ENCODE measurements at regions not wholly inside any gene's neighbourhood (a gene's known extent, or its start where the extent isn't known, plus 50 kb on each side); places are given as distances from the start of the nearest gene placed in this dataset.

GRCh38 chr17:6348891-6349290 is 86.0 kb downstream of the AIPL1 start:
- TF ChIP-seq EZH2 (IDR thresholded peaks at IDR 0.05; ENCODE audit: borderline replicate concordance) (no peak), EZH2phosphoT487 (IDR thresholded peaks at IDR 0.05; ENCODE audit: low read depth, severe bottlenecking, unreplicated experiment) (no peak)
- no peaks in the 10 kb centered on the region for H3K9me3 ChIP-seq (ENCODE audit: low read depth)
- H3K27ac ChIP-seq, result no peak overlapping the region
- no peak for DNase-seq (ENCODE audit: low spot score)
- no peaks in the 10 kb centered on the region for H3K4me1 ChIP-seq (ENCODE audit: insufficient read depth)
- WGBS (ENCODE audit: low lambda C conversion rate, missing lambda C conversion rate), result 89% methylated on average over 9 of the region's 9 CpGs
- H2AFZ ChIP-seq, result no peak overlapping the region
- peaks cover 3% of the 10 kb centered on the region for H3K27me3 ChIP-seq
- H4K20me1 ChIP-seq (ENCODE audit: insufficient read depth, poor library complexity, severe bottlenecking), result no peaks in the 10 kb centered on the region
- no peak overlapping the region for H3K4me2 ChIP-seq
- no peaks in the 10 kb centered on the region for H3K36me3 ChIP-seq (replicated peaks; ENCODE audit: insufficient read depth, low read depth)
- H3K4me3 ChIP-seq, result no peak overlapping the region
- H3K79me2 ChIP-seq, result no peaks in the 10 kb centered on the region
- H3K9me2 ChIP-seq (replicated peaks; ENCODE audit: insufficient read depth), result no peaks in the 10 kb centered on the region

GRCh38 chr17:6347776-6348175 is 87.1 kb downstream of the AIPL1 start:
- Histone ChIP-seq H3K79me2 (no peaks in the 10 kb centered on the region), H3K36me3 (replicated peaks; ENCODE audit: insufficient read depth, low read depth) (no peaks in the 10 kb centered on the region), H3K4me1 (ENCODE audit: insufficient read depth) (no peaks in the 10 kb centered on the region), H3K9me3 (ENCODE audit: low read depth) (no peaks in the 10 kb centered on the region), H3K27me3 (peaks cover 3% of the 10 kb centered on the region), H3K4me3 (no peak overlapping the region), H3K4me2 (no peak overlapping the region), H2AFZ (no peak overlapping the region), H4K20me1 (ENCODE audit: insufficient read depth, poor library complexity, severe bottlenecking) (no peaks in the 10 kb centered on the region), H3K27ac (no peak overlapping the region), H3K9me2 (replicated peaks; ENCODE audit: insufficient read depth) (no peaks in the 10 kb centered on the region)
- WGBS (ENCODE audit: low lambda C conversion rate, missing lambda C conversion rate), result 91% methylated on average over 4 of the region's 4 CpGs
- TF ChIP-seq EZH2 (IDR thresholded peaks at IDR 0.05; ENCODE audit: borderline replicate concordance), result no peak
- no peak for TF ChIP-seq CTCF (IDR thresholded peaks at IDR 0.05; ENCODE audit: poor library complexity)
- no peak for TF ChIP-seq EZH2phosphoT487 (IDR thresholded peaks at IDR 0.05; ENCODE audit: low read depth, severe bottlenecking, unreplicated experiment)
- DNase-seq (ENCODE audit: low spot score), result no peak

- Histone ChIP-seq H3K9me3 (ENCODE audit: low read depth) (no peaks in the 10 kb centered on the region), H3K27me3 (peaks cover 3% of the 10 kb centered on the region), H3K27ac (no peak overlapping the region), H3K4me3 (no peak overlapping the region), H3K4me1 (ENCODE audit: insufficient read depth) (no peaks in the 10 kb centered on the region), H3K4me2 (no peak overlapping the region), H3K36me3 (replicated peaks; ENCODE audit: insufficient read depth, low read depth) (no peaks in the 10 kb centered on the region), H2AFZ (no peak overlapping the region), H4K20me1 (ENCODE audit: insufficient read depth, poor library complexity, severe bottlenecking) (no peaks in the 10 kb centered on the region), H3K79me2 (no peaks in the 10 kb centered on the region), H3K9me2 (replicated peaks; ENCODE audit: insufficient read depth) (no peaks in the 10 kb centered on the region)
- TF ChIP-seq EZH2 (IDR thresholded peaks at IDR 0.05; ENCODE audit: borderline replicate concordance), result no peak
- TF ChIP-seq EZH2phosphoT487 (IDR thresholded peaks at IDR 0.05; ENCODE audit: low read depth, severe bottlenecking, unreplicated experiment), result no peak
- TF ChIP-seq CTCF (IDR thresholded peaks at IDR 0.05; ENCODE audit: poor library complexity), result no peak
- WGBS (ENCODE audit: low lambda C conversion rate, missing lambda C conversion rate), result 94% methylated on average over 2 of the region's 2 CpGs
- no peak for DNase-seq (ENCODE audit: low spot score)
Observed at GRCh38 chr17:6346986-6347385, 87.9 kb downstream of the AIPL1 start.

GRCh38 chr17:6346156-6346786 is 88.7 kb downstream of the AIPL1 start:
- Histone ChIP-seq H3K27me3 (peaks cover 3% of the 10 kb centered on the region), H3K27ac (no peak overlapping the region), H4K20me1 (ENCODE audit: insufficient read depth, poor library complexity, severe bottlenecking) (no peaks in the 10 kb centered on the region), H3K4me2 (no peak overlapping the region), H3K9me2 (replicated peaks; ENCODE audit: insufficient read depth) (no peaks in the 10 kb centered on the region), H3K9me3 (ENCODE audit: low read depth) (no peaks in the 10 kb centered on the region), H3K4me1 (ENCODE audit: insufficient read depth) (no peaks in the 10 kb centered on the region), H2AFZ (no peak overlapping the region), H3K36me3 (replicated peaks; ENCODE audit: insufficient read depth, low read depth) (no peaks in the 10 kb centered on the region), H3K79me2 (no peaks in the 10 kb centered on the region), H3K4me3 (no peak overlapping the region)
- no peak for DNase-seq (ENCODE audit: low spot score)
- no peak for TF ChIP-seq EZH2phosphoT487 (IDR thresholded peaks at IDR 0.05; ENCODE audit: low read depth, severe bottlenecking, unreplicated experiment)
- no peak for TF ChIP-seq CTCF (IDR thresholded peaks at IDR 0.05; ENCODE audit: poor library complexity)
- no peak for TF ChIP-seq EZH2 (IDR thresholded peaks at IDR 0.05; ENCODE audit: borderline replicate concordance)
- WGBS (ENCODE audit: low lambda C conversion rate, missing lambda C conversion rate), result 77% methylated on average over 6 of the region's 6 CpGs
